GM12878 (cell line): ENCODE measurements at regions not wholly inside any gene's neighbourhood (a gene's known extent, or its start where the extent isn't known, plus 50 kb on each side); places are given as distances from the start of the nearest gene placed in this dataset.

Experiments
- ATF7 ChIP-seq: fragments of 450-650 bp; IDR thresholded peaks from 2 replicates; pipeline ENCODE4 v1.6.1; 2016; ENCODE audit warnings: low read depth, mild to moderate bottlenecking
- EP300 ChIP-seq, 2 experiments: fragments of 150-350 bp in 1 of 2; IDR thresholded peaks; 2 replicates each; pipeline ENCODE4 v1.6.1; 2011 to 2012; ENCODE audit warnings: low read depth in 2 of 2, low read length in 2 of 2, borderline replicate concordance in 1 of 2, improper control_type of control experiment in 1 of 2, inconsistent platforms in 1 of 2; ENCODE audit not compliant: control insufficient read depth in 1 of 2
- ETV6 ChIP-seq, 2 experiments: fragments of 450-650 bp in 1 of 2; IDR thresholded peaks in 1 of 2; conservative IDR thresholded peaks in 1 of 2; 2 replicates each; pipeline ENCODE4 v1.6.1; 2014; ENCODE audit warnings: antibody characterized with exemption in 1 of 2, borderline replicate concordance in 1 of 2, low read depth in 1 of 2, mild to moderate bottlenecking in 1 of 2, moderate library complexity in 1 of 2
- FOXM1 ChIP-seq: IDR thresholded peaks from 2 replicates; pipeline ENCODE4 v1.6.1; 2012; ENCODE audit warnings: low read depth, mild to moderate bottlenecking, inconsistent platforms, low read length, moderate library complexity
- MTA3 ChIP-seq: IDR thresholded peaks from 2 replicates; pipeline ENCODE4 v1.6.1; 2012; ENCODE audit warnings: low read length, inconsistent platforms, borderline replicate concordance
- SRF ChIP-seq, 2 experiments: IDR thresholded peaks; 2 replicates each; pipeline ENCODE4 v1.6.1; 2011; ENCODE audit warnings: low read depth in 2 of 2, low read length in 2 of 2, mild to moderate bottlenecking in 1 of 2, moderate library complexity in 1 of 2
- TCF12 ChIP-seq: IDR thresholded peaks from 2 replicates; pipeline ENCODE4 v1.6.1; 2011; ENCODE audit warnings: low read depth, mild to moderate bottlenecking, low read length
- TF ChIP-seq, protein P1 (sequence below): fragments of 150-350 bp; IDR thresholded peaks from 2 replicates; pipeline ENCODE4 v1.6.1; 2016; ENCODE audit warnings: low read depth, low read length
- TF ChIP-seq, protein P2 (sequence below): fragments of 450-650 bp; IDR thresholded peaks from 2 replicates; pipeline ENCODE4 v1.6.1; 2016; ENCODE audit warnings: mild to moderate bottlenecking

DNA sequence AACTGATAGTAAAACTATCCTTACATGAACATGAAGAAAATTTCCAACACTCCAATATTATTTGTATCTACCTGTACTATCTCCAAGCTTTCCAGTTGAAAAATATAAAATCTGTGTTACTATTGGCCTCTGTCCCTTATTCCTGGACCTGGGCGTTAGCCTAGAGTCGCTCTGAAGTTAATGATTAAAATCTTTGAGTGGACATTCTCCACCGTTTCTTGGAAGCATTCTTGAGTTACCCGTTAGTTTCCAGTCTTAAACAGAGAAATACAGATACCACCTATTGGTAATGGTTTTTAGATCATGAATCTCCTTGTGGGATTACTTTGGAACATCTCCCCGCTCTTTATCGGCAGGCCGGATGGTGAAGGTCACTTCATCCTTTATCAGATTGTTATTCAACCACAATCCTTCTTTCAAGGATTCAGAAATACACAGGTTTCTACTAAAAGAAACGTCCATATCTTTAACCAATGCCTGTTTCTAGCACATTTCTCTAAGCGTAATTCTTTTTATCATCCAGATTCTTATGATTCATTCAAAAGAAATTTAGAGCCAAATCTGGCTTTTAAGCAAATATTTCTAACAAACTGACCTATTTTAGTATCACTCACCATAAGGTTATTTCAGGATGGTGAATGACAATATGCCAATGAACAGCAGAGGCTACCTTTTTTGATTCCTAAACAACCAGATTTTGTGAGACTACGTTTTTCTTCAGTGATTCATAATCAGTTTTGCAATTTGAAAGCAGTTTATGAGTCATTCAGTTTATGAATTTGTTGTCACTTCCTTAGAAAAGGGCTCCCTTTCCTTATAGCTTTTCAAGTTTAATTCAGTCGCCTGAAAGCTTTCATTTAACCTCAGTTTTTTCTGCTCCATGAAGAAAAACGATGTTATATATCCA, 70.2 kb upstream of the ERRFI1 start (continued):
- TF ChIP-seq FOXM1, result peak; percentile 67; the same call in 1 of the 2 replicates
- peak in 1 of 2 experiments; percentile 39; a peak in 1 of 4 replicates for TF ChIP-seq SRF (IDR thresholded peaks at IDR 0.05; ENCODE audit: low read depth in 2 of 2, low read length in 2 of 2)
- peak in 1 of 2 experiments; percentile 92; a peak in 1 of 4 replicates for TF ChIP-seq ETV6 (conservative IDR thresholded peaks at IDR 0.05 in 1 of 2, IDR thresholded peaks at IDR 0.05 in 1 of 2; ENCODE audit: borderline replicate concordance in 1 of 2, low read depth in 1 of 2)
- TF ChIP-seq, protein P1, sequence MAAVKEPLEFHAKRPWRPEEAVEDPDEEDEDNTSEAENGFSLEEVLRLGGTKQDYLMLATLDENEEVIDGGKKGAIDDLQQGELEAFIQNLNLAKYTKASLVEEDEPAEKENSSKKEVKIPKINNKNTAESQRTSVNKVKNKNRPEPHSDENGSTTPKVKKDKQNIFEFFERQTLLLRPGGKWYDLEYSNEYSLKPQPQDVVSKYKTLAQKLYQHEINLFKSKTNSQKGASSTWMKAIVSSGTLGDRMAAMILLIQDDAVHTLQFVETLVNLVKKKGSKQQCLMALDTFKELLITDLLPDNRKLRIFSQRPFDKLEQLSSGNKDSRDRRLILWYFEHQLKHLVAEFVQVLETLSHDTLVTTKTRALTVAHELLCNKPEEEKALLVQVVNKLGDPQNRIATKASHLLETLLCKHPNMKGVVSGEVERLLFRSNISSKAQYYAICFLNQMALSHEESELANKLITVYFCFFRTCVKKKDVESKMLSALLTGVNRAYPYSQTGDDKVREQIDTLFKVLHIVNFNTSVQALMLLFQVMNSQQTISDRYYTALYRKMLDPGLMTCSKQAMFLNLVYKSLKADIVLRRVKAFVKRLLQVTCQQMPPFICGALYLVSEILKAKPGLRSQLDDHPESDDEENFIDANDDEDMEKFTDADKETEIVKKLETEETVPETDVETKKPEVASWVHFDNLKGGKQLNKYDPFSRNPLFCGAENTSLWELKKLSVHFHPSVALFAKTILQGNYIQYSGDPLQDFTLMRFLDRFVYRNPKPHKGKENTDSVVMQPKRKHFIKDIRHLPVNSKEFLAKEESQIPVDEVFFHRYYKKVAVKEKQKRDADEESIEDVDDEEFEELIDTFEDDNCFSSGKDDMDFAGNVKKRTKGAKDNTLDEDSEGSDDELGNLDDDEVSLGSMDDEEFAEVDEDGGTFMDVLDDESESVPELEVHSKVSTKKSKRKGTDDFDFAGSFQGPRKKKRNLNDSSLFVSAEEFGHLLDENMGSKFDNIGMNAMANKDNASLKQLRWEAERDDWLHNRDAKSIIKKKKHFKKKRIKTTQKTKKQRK, result no peak
- TF ChIP-seq, protein P2, sequence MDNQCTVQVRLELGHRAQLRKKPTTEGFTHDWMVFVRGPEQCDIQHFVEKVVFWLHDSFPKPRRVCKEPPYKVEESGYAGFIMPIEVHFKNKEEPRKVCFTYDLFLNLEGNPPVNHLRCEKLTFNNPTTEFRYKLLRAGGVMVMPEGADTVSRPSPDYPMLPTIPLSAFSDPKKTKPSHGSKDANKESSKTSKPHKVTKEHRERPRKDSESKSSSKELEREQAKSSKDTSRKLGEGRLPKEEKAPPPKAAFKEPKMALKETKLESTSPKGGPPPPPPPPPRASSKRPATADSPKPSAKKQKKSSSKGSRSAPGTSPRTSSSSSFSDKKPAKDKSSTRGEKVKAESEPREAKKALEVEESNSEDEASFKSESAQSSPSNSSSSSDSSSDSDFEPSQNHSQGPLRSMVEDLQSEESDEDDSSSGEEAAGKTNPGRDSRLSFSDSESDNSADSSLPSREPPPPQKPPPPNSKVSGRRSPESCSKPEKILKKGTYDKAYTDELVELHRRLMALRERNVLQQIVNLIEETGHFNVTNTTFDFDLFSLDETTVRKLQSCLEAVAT, result peak; percentile 38; the same call in 1 of the 2 replicates
- TF ChIP-seq ATF7, result peak; percentile 34; the same call in 1 of the 2 replicates
- TF ChIP-seq MTA3, result no peak
- peak in 1 of 2 experiments; percentile 63; a peak in 1 of 4 replicates for TF ChIP-seq EP300 (IDR thresholded peaks at IDR 0.05; ENCODE audit: borderline replicate concordance in 1 of 2, control insufficient read depth in 1 of 2, low read depth in 2 of 2, low read length in 2 of 2)
- no peak for TF ChIP-seq TCF12
- TF ChIP-seq, all 136 proteins: peak for 21
